NCI-H1417 treated with DMSO at 0.1 percent for 48 hours (cell line): ENCODE measurements at regions not wholly inside any gene's neighbourhood (a gene's known extent, or its start where the extent isn't known, plus 50 kb on each side); places are given as distances from the start of the nearest gene placed in this dataset.

Experiments
- DNase-seq: peaks from one replicate; lab custom pipeline; 2025; lab: John Stamatoyannopoulos, UW

- DNase-seq = no peak
These were observed 401.1 kb upstream of the NFE2L3 start for GRCh38 chr7:25750744-25751508.

GRCh38 chr7:25752154-25752553 lies 399.8 kb upstream of the NFE2L3 start:
- no peak for DNase-seq

DNA sequence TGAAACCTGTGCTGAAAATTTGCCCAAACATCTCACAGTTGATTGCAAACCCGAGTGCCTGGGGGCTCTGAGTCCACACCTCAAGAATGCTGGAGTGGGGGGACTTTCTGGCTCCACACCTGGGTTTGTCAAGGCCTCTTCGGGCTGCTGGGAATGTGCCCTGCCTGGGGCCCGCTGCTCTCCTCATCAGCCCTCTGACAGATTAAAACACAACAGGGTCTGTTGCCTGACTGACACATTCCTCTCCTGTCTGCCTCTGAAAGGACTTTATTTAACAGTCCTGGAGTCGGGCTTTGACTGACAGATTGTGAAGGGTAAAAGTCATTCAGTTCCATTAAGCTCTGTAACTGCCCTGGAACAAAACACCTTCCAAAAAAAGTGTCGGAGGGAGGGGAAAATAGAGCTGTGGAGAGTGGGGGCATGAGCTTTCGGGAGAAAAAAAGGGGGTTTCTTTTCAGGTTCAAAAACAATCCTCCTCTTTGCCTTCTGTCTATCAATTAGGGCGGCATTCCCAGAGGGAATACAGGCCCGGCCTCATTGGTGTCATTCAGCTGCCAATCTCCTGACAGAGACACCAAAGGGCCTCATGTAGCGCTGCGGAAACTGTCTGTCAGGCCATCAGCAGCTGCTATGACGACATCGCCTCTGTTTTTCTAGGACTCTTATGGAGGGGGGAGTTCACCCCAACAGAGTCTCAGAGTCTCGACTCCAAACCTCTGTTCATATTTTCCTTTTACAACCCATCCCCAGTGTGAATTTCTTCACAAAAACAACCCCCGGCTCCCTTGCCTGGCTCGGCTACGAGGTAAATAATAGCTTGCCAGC lies 398.8 kb upstream of the NFE2L3 start:
- no peak for DNase-seq

GRCh38 chr7:25753837-25754236 lies 398.2 kb upstream of the NFE2L3 start:
- DNase-seq = no peak

- no peak for DNase-seq
These were observed 397.7 kb upstream of the NFE2L3 start for GRCh38 chr7:25754333-25754732.

DNA sequence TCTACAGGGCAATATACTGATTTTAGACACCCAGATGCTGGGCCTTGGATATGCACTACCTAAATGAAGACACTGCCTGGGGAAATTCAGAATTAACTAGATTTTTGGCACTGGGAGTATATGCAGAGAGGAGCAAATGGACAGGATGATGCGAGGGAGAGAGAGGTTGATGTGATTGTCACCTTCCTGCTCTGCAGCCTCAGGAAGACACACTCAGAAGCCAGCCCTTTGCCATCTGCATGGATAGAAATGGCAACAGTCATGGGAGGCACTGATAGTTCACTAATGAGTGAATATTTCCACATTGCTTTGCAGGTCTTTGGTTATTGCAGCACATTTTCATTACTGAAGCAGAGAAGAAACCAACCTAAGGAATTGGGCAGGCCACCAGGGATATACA lies 397.2 kb upstream of the NFE2L3 start:
- DNase-seq = no peak

- no peak for DNase-seq
These were observed 395.4 kb upstream of the NFE2L3 start for GRCh38 chr7:25756601-25757000.

GRCh38 chr7:25758559-25758958 lies 393.4 kb upstream of the NFE2L3 start:
- DNase-seq = peak; percentile 72

DNA sequence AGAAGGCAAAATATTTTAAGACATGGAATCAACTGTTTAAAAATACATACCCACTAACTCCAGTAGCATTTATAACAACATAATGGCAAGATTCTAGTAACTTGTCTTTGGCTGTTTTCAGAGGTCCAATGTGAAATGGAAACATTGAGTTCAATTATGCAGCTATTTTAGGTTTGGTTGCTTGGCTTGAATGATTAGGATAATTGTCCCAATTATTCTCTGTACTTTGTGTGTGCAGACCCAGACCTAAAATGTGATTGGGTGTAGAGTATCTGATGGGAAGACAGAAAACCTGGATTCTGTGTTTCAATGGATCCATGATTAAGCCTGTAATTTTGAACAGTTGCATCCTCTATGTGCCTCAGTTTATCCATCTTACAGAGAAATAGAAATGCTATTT lies 392.7 kb upstream of the NFE2L3 start:
- peak; percentile 68 for DNase-seq

DNA sequence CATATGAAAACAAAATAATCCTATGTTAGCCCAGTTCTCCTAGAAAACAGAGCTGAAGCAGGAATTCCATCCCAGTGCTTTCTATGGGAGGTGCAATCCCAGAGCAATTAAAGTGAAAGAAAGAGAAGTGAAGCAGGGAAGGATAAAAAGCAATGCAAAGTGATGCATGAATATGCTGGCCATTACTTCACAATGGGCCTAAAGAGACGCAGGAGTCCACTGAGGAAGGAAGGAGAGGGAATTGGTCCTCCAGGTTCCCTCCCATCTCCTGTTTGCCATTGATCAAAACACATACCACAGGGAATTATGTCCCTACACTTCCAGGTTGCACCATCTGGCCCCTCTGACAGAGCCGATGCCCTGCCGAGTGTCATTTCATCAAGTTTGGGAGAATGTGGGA lies 392.2 kb upstream of the NFE2L3 start:
- no peak for DNase-seq

DNA sequence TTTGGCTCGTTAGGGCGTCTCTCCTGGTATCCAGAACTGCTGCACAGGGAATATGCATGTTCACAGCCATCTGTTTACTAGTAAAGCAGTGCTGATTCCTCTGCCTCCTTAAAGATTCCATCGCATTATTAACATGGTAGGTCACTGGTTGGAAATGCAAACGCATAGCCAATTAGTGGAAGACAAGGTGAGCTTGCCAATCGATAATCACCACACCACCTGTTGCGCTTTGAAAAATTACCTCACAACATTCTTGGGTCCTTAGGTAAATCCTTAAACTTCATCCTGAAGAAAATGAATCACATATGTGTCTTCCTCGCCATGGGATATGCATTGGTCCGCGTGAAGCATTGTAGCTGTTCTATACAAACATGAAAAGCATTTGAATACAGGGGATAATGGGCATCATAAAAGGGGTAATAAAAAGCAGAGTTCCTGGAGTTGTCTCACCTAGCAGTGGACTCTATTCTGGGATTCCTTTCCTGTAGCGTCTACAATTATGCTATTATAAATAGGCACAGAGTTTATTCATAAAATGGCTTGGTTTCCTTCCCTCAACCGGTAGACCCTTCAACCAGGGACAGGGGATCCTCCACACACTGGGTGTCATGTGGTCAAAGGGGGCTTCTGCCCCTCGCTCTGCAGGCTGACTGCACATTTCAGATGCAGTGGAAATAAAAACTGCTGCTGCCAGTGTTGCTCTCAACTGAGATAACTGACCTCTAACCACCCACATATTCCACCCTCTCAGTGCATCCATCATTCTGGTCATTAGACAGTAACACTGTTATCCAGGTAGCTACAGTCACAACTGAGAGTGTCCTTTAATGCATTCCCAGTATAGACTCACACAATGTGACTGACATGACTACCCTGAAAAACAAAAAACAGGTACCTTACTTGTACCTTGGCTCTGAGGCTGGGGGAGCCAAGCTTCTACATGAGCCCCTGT lies 389.2 kb upstream of the NFE2L3 start:
- no peak for DNase-seq

- no peak for DNase-seq
These were observed 388.5 kb upstream of the NFE2L3 start for GRCh38 chr7:25763463-25763860.

DNA sequence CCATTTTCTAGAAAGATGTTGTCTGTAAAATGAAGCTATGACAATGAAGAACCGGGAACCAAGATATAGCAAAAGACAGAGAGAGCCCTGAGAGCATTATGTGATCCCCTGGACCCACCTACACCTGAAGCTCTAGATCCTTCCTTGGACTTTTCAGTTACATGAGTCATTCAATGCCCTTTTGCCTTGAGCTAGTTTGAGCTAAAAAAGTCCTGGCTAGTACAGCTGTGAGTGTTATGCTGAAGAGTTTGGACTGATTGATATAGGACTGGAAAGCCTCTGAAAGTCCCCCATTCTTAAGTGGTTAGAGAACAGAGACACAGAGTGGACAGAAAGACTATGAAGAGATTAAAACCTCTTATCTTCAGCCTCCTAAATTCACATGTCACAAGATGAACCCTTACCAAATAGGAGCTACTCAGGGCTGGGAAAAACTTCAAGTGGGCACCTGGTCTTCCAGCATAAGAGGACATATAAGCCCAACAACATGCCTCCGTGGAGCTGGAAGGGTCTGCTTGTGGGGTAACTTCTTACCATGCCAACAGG lies 386.8 kb upstream of the NFE2L3 start:
- DNase-seq = no peak

- DNase-seq = no peak
These were observed 381.8 kb upstream of the NFE2L3 start for GRCh38 chr7:25770235-25770634.

DNA sequence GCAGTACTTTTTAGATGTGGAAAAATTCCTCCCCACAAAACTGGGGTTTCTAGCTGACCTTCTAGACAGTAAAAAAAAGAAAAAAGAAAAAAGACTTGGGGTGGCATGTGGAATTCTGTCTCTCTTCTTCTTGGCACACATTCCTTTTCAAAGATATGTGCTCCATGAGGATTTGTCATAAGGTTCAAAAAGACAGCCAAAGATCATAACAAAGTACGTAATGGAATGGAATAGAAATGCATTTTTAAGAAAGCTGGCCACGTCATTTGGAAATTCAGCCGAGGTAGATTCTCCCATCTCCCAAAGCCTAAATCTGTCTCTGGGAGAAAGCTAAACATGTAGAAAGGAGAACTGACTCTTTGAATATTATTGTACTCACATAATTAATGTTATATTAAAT lies 381.3 kb upstream of the NFE2L3 start:
- DNase-seq = no peak

DNA sequence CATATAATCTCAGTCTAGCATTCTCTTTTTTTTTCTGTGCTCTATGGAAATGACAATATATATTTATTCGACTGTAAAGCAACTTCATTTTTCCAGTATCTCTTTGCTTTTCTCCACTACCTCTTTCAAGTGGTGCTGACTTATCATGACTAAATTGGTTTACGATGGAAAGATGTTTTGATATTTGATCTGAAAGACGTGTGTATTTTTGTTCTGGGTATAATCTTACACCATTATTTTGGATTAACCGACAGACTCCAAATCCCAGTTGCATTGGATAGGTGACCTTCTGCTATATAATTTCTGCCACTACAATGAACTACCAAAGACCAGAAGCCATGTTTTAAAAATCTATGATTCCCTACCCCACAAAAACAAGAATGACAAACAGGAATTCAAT lies 380.5 kb upstream of the NFE2L3 start:
- DNase-seq = no peak

DNA sequence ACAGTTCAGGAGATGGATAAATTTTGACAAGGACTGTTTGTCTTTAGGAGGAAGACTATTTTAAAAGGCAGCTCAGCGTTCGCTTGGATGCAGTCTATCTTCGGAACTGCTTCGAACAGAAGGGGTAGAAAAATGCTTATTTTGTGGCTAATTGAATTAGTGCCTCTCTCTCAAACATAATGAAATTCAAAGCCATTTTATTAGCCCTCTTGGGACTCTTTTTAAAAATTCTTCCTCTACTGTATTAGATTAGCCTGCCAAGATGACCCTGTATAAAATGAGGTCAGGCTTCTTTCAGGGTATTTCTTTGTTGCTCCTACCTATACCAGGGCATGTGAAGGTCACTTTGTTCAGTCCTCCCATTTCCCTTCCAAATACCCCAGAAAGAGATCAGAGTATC lies 379.2 kb upstream of the NFE2L3 start:
- DNase-seq = no peak

DNA sequence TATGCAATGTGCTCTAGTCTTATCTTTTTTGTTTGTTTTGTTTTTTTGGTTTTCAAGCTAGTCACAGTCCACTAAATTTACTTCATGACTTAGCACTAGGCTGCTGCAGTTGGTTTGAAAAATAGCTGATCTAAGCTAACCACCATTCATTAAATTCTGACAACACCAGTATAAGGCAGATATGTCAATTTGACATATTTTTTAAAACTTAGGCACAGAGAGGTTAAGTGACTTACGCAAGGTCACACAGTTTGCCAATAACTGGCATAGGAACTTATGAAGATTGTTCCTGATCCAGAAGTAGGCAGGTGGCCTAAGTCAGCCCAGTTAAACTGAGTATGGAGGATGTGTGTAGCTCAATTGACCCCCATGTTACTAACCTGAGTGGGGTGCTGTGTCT lies 377.3 kb upstream of the NFE2L3 start:
- no peak for DNase-seq

- no peak for DNase-seq
These were observed 376.4 kb upstream of the NFE2L3 start for GRCh38 chr7:25775570-25775969.

DNA sequence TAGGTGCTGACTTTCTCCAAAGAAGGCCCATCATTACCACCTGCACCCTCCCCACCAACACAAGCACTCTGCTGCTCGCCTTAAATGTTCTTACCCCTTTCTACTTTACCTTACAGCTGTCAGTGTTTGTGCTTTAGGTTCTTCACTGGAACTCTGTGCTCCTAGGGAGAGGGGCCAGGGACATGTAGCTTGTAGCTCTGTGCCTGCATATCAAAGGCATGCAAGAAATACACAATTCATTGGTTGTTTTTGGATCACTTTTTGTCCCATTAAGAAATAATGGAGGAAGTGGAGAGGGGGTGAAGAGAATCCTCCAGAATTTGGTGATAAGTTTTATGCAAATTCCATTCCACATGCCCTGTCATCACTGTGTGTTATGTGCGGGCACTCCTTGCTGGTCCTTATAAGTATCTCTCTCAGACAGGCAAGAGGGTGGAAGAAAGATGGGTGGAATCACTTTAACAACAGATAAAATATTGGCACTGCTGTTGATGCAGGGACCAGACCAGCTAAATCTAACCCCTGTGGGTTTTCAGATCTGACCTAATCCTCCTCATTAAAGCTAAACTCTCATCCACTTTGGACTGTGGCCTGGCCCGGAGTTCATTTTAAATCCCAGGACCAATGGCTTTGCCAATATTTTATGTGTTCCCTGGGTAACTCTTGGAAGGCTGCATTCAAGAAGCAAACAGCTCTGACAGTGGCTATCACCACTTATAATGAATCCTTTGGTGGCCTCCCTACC lies 375.8 kb upstream of the NFE2L3 start:
- no peak for DNase-seq

GRCh38 chr7:25776744-25777123 lies 375.3 kb upstream of the NFE2L3 start:
- no peak for DNase-seq
